ENCODE measurements at regions not wholly inside any gene's neighbourhood (a gene's known extent, or its start where the extent isn't known, plus 50 kb on each side); places are given as distances from the start of the nearest gene placed in this dataset.

- Histone ChIP-seq H3K4me1 (ENCODE audit: insufficient read depth, low read length, severe bottlenecking) (no peaks in the 10 kb centered on the region), H3F3A (ENCODE audit: insufficient read depth, low read length) (no peaks in the 10 kb centered on the region), H4K20me1 (ENCODE audit: insufficient read depth, low read length) (no peaks in the 10 kb centered on the region), H3K79me2 (ENCODE audit: insufficient read depth, low read length) (no peaks in the 10 kb centered on the region), H2AFZ (ENCODE audit: low read length) (no peak overlapping the region), H3K4me3 (ENCODE audit: low read depth, low read length, poor library complexity, severe bottlenecking) (no peak overlapping the region), H3K27ac (ENCODE audit: low read depth, low read length, poor library complexity, severe bottlenecking) (no peak overlapping the region), H3K4me2 (ENCODE audit: low read length) (no peak overlapping the region), H3K9ac (ENCODE audit: low read length) (no peak overlapping the region), H3K9me2 (ENCODE audit: low read depth, low read length) (no peaks in the 10 kb centered on the region), H3K27me3 (ENCODE audit: insufficient read depth, low read length) (no peaks in the 10 kb centered on the region), H3K9me3 (ENCODE audit: low read length) (no peaks in the 10 kb centered on the region), H3K36me3 (ENCODE audit: insufficient read depth, low read length) (no peaks in the 10 kb centered on the region)
- TF ChIP-seq, protein P1, sequence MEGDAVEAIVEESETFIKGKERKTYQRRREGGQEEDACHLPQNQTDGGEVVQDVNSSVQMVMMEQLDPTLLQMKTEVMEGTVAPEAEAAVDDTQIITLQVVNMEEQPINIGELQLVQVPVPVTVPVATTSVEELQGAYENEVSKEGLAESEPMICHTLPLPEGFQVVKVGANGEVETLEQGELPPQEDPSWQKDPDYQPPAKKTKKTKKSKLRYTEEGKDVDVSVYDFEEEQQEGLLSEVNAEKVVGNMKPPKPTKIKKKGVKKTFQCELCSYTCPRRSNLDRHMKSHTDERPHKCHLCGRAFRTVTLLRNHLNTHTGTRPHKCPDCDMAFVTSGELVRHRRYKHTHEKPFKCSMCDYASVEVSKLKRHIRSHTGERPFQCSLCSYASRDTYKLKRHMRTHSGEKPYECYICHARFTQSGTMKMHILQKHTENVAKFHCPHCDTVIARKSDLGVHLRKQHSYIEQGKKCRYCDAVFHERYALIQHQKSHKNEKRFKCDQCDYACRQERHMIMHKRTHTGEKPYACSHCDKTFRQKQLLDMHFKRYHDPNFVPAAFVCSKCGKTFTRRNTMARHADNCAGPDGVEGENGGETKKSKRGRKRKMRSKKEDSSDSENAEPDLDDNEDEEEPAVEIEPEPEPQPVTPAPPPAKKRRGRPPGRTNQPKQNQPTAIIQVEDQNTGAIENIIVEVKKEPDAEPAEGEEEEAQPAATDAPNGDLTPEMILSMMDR (IDR thresholded peaks at IDR 0.05; ENCODE audit: low read length) = no peak
Measured at GRCh38 chr2:82226441-82226840, 1921.9 kb upstream of the LRRTM1 start.

GRCh38 chr2:82224301-82224940 lies 1919.9 kb upstream of the LRRTM1 start:
- Histone ChIP-seq H3K4me3 (ENCODE audit: low read depth, low read length, poor library complexity, severe bottlenecking) (no peak overlapping the region), H3K9me3 (ENCODE audit: low read length) (no peaks in the 10 kb centered on the region), H3K9me2 (ENCODE audit: low read depth, low read length) (no peaks in the 10 kb centered on the region), H3F3A (ENCODE audit: insufficient read depth, low read length) (no peaks in the 10 kb centered on the region), H3K79me2 (ENCODE audit: insufficient read depth, low read length) (no peaks in the 10 kb centered on the region), H3K9ac (ENCODE audit: low read length) (no peak overlapping the region), H3K27ac (ENCODE audit: low read depth, low read length, poor library complexity, severe bottlenecking) (no peak overlapping the region), H3K27me3 (ENCODE audit: insufficient read depth, low read length) (no peaks in the 10 kb centered on the region), H3K36me3 (ENCODE audit: insufficient read depth, low read length) (no peaks in the 10 kb centered on the region), H2AFZ (ENCODE audit: low read length) (no peak overlapping the region), H4K20me1 (ENCODE audit: insufficient read depth, low read length) (no peaks in the 10 kb centered on the region), H3K4me1 (ENCODE audit: insufficient read depth, low read length, severe bottlenecking) (no peaks in the 10 kb centered on the region), H3K4me2 (ENCODE audit: low read length) (no peak overlapping the region)
- TF ChIP-seq, protein P1 (IDR thresholded peaks at IDR 0.05; ENCODE audit: low read length) = no peak
- TF ChIP-seq EZH2 (IDR thresholded peaks at IDR 0.05; ENCODE audit: borderline replicate concordance, low read length) = no peak

- Histone ChIP-seq H4K20me1 (ENCODE audit: insufficient read depth, low read length) (no peaks in the 10 kb centered on the region), H3K27ac (ENCODE audit: low read depth, low read length, poor library complexity, severe bottlenecking) (no peak overlapping the region), H3K4me1 (ENCODE audit: insufficient read depth, low read length, severe bottlenecking) (no peaks in the 10 kb centered on the region), H3K4me2 (ENCODE audit: low read length) (no peak overlapping the region), H3K4me3 (ENCODE audit: low read depth, low read length, poor library complexity, severe bottlenecking) (no peak overlapping the region), H3F3A (ENCODE audit: insufficient read depth, low read length) (no peaks in the 10 kb centered on the region), H3K36me3 (ENCODE audit: insufficient read depth, low read length) (no peaks in the 10 kb centered on the region), H3K9ac (ENCODE audit: low read length) (no peak overlapping the region), H3K79me2 (ENCODE audit: insufficient read depth, low read length) (no peaks in the 10 kb centered on the region), H2AFZ (ENCODE audit: low read length) (no peak overlapping the region), H3K9me2 (ENCODE audit: low read depth, low read length) (no peaks in the 10 kb centered on the region), H3K27me3 (ENCODE audit: insufficient read depth, low read length) (no peaks in the 10 kb centered on the region), H3K9me3 (ENCODE audit: low read length) (no peaks in the 10 kb centered on the region)
- TF ChIP-seq, protein P1 (IDR thresholded peaks at IDR 0.05; ENCODE audit: low read length) = no peak
- no peak for TF ChIP-seq EZH2 (IDR thresholded peaks at IDR 0.05; ENCODE audit: borderline replicate concordance, low read length)
Measured at GRCh38 chr2:82215212-82215611, 1910.7 kb upstream of the LRRTM1 start.
